Smooth muscle cell (in vitro differentiated cells): ENCODE measurements at regions not wholly inside any gene's neighbourhood (a gene's known extent, or its start where the extent isn't known, plus 50 kb on each side); places are given as distances from the start of the nearest gene placed in this dataset.

ENCODE experiments used
- DNase-seq: peaks from one replicate; lab custom pipeline; 2025; ENCODE audit not compliant: unreplicated experiment; lab: John Stamatoyannopoulos, UW
- H2AFZ ChIP-seq: fragments of 200-600 bp; sonication (generic); 2 replicates; pipeline ENCODE4 v1.6.0; 2016; ENCODE audit warnings: antibody characterized with exemption, low read depth, mild to moderate bottlenecking
- H3F3A ChIP-seq: fragments of 200-600 bp; sonication (generic); 2 replicates; pipeline ENCODE4 v1.6.0; 2017; ENCODE audit warnings: antibody characterized with exemption, low read depth
- H3K27ac ChIP-seq: fragments of 200-600 bp; sonication (generic); 2 replicates; pipeline ENCODE4 v1.5.1; 2016; ENCODE audit warnings: low read depth, mild to moderate bottlenecking
- H3K27me3 ChIP-seq: fragments of 200-600 bp; sonication (generic); 2 replicates; pipeline ENCODE4 v1.6.1; 2016; ENCODE audit warnings: low read depth, mild to moderate bottlenecking
- H3K36me3 ChIP-seq: fragments of 200-600 bp; sonication (generic); 2 replicates; pipeline ENCODE4 v1.5.1; 2016; ENCODE audit warnings: low read depth
- H3K4me1 ChIP-seq: fragments of 200-600 bp; sonication (generic); 2 replicates; pipeline ENCODE4 v1.5.1; 2016; ENCODE audit warnings: low read depth
- H3K4me2 ChIP-seq: fragments of 200-600 bp; sonication (generic); 2 replicates; pipeline ENCODE4 v1.6.0; 2016; ENCODE audit warnings: mild to moderate bottlenecking
- H3K4me3 ChIP-seq: fragments of 200-600 bp; sonication (generic); 2 replicates; pipeline ENCODE4 v1.5.1; 2016; ENCODE audit warnings: mild to moderate bottlenecking
- H3K79me2 ChIP-seq: fragments of 200-600 bp; sonication (generic); 2 replicates; pipeline ENCODE4 v1.6.0; 2016; ENCODE audit warnings: low read depth, mild to moderate bottlenecking
- H3K9ac ChIP-seq: fragments of 200-600 bp; sonication (generic); 2 replicates; pipeline ENCODE4 v1.6.0; 2016; ENCODE audit warnings: low read depth
- H3K9me3 ChIP-seq: fragments of 200-600 bp; sonication (generic); replicated peaks from 2 replicates; pipeline ENCODE4 v1.5.1; 2016; ENCODE audit warnings: low read depth
- H4K20me1 ChIP-seq: fragments of 200-600 bp; sonication (generic); 2 replicates; pipeline ENCODE4 v1.6.0; 2016; ENCODE audit warnings: low read depth
- WGBS: methylation state at CpG from one replicate; pipeline ENCODE4 v1.1.7; 2016; ENCODE audit warnings: low lambda C conversion rate; 5-methylcytosine and 5-hydroxymethylcytosine counted together
- TF ChIP-seq, protein P1 (sequence below): fragments of 200-600 bp; sonication (generic); IDR thresholded peaks from 2 replicates; pipeline ENCODE4 v1.5.1; 2017; ENCODE audit warnings: borderline replicate concordance, mild to moderate bottlenecking, antibody characterized with exemption; ENCODE audit not compliant: insufficient read depth, poor library complexity, severe bottlenecking

DNA sequence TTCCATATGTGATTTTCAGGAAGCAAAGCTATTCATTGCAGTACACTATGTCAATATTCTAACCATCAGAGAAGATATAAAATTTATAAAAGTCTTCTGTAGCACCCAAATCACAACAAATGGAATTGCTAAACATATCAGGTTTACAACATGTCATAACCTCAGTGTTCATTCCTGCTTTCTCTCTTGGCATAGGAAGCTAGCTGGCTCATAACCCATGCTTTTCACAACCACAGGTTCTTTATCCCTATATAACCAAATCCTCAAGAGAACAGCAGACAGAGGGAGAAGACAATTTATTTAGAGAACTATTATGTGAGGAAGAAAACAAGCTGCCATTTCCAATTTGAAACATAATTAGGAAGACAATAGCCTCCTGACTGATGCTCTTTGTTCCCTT is 997.0 kb upstream of the ACVR2A start:
- Histone ChIP-seq H3K36me3 (no peaks in the 10 kb centered on the region), H3K9me3 (no peaks in the 10 kb centered on the region), H3K27me3 (no peaks in the 10 kb centered on the region), H3K4me2 (no peak overlapping the region), H3F3A (no peaks in the 10 kb centered on the region), H2AFZ (no peak overlapping the region), H3K27ac (no peak overlapping the region), H3K79me2 (no peaks in the 10 kb centered on the region), H4K20me1 (no peaks in the 10 kb centered on the region), H3K4me3 (no peak overlapping the region), H3K4me1 (no peaks in the 10 kb centered on the region), H3K9ac (no peak overlapping the region)
- TF ChIP-seq, protein P1, sequence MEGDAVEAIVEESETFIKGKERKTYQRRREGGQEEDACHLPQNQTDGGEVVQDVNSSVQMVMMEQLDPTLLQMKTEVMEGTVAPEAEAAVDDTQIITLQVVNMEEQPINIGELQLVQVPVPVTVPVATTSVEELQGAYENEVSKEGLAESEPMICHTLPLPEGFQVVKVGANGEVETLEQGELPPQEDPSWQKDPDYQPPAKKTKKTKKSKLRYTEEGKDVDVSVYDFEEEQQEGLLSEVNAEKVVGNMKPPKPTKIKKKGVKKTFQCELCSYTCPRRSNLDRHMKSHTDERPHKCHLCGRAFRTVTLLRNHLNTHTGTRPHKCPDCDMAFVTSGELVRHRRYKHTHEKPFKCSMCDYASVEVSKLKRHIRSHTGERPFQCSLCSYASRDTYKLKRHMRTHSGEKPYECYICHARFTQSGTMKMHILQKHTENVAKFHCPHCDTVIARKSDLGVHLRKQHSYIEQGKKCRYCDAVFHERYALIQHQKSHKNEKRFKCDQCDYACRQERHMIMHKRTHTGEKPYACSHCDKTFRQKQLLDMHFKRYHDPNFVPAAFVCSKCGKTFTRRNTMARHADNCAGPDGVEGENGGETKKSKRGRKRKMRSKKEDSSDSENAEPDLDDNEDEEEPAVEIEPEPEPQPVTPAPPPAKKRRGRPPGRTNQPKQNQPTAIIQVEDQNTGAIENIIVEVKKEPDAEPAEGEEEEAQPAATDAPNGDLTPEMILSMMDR = no peak
- DNase-seq = no peak

DNA sequence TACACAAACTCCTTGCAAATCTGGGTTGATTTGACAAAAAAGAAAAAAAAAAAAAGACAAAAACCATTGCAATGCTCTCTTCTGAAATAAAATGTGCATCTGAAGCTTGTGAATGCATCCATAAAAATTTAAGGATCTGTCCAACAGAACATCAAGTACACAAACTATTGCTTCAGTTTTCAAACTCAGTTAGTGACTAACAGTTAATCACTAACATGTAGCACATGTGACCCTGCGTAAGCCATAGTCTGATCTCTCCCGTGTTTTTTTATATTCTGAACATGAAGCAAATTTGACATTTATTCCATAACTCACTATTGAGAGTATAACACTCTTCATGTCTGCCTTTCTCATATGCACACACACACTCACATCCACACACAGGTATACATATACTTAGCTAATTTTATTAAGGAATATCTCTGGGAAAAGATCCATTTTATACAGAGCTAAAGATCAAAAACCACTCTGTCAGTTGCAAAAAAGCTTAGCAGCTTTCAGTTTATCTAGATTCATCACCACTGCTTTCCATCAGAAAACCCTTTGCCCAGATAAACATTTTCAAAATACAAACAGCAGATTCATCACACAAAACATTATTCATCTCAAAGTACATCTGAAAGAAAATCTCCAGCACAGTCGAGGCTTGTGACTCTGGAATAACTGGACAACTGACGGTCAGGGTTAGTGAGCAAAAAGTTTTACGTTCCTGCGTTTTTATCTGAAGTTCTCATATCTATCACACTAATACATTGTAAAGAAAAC is 1000.4 kb upstream of the ACVR2A start:
- peak overlapping the region; percentile 4 for H3K4me3 ChIP-seq
- H3K9ac ChIP-seq = peak overlapping the region; percentile 50
- H3K9me3 ChIP-seq = no peaks in the 10 kb centered on the region
- no peaks in the 10 kb centered on the region for H3F3A ChIP-seq
- no peak for DNase-seq
- WGBS = 33% methylated on average over 6 of the region's 6 CpGs
- H2AFZ ChIP-seq = peak overlapping the region; percentile 31
- peak overlapping the region; percentile 66 for H3K4me2 ChIP-seq
- no peaks in the 10 kb centered on the region for H4K20me1 ChIP-seq
- H3K4me1 ChIP-seq = no peaks in the 10 kb centered on the region
- peak overlapping the region; percentile 61 for H3K27ac ChIP-seq
- H3K27me3 ChIP-seq = no peaks in the 10 kb centered on the region
- TF ChIP-seq, protein P1 = no peak
- H3K79me2 ChIP-seq = no peaks in the 10 kb centered on the region
- no peaks in the 10 kb centered on the region for H3K36me3 ChIP-seq

DNA sequence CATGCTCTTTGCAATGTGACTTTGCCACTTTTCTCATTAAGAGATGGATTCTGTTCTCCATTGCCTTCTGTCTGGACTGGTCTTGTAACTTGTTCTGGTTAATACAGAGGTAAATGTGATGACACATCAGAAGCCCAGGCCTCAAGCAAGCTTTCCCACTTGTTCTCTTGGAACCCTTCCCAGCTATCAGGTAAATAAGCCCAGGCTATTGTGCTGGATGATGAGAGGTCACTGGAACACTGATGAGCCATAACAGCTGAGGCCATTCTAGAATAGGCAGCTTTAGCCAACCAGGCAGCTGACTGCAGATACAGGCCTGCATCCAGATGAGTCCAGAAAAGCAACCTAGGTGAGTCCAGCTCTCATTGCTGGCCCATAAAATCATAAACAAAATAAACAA is 1007.0 kb upstream of the ACVR2A start:
- TF ChIP-seq, protein P1 = no peak
- Histone ChIP-seq H3F3A (no peaks in the 10 kb centered on the region), H2AFZ (no peak overlapping the region), H3K9me3 (no peaks in the 10 kb centered on the region), H3K27ac (no peak overlapping the region), H4K20me1 (no peaks in the 10 kb centered on the region), H3K79me2 (no peaks in the 10 kb centered on the region), H3K4me1 (no peaks in the 10 kb centered on the region), H3K36me3 (no peaks in the 10 kb centered on the region), H3K9ac (no peak overlapping the region), H3K4me3 (no peak overlapping the region), H3K27me3 (no peaks in the 10 kb centered on the region), H3K4me2 (no peak overlapping the region)
- no peak for DNase-seq

DNA sequence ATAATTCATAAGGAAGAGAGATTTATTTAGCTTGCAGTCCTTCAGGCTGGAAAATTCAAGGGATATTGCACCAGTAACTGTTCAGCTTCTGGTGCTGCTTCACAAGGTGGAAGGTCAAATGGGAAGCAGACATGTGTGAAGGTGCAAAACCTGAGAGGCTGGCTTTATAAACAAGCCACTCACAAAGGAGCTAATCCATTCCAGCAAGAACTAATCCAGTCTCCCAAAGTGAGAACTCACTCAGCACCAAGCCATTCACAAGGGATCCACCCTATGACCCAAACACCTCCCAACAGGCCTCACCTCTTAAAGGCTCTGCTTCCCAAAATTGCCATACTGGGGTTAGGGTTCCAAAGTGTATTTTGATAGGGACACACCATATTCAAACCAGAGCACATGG is 1018.4 kb upstream of the ACVR2A start:
- H3K4me3 ChIP-seq = no peak overlapping the region
- H4K20me1 ChIP-seq = no peaks in the 10 kb centered on the region
- no peak overlapping the region for H2AFZ ChIP-seq
- no peaks in the 10 kb centered on the region for H3F3A ChIP-seq
- TF ChIP-seq, protein P1 = no peak
- H3K27ac ChIP-seq = no peak overlapping the region
- no peak overlapping the region for H3K4me2 ChIP-seq
- no peaks in the 10 kb centered on the region for H3K27me3 ChIP-seq
- no peak overlapping the region for H3K9ac ChIP-seq
- no peaks in the 10 kb centered on the region for H3K9me3 ChIP-seq
- H3K36me3 ChIP-seq = no peaks in the 10 kb centered on the region
- DNase-seq = no peak
- H3K4me1 ChIP-seq = peaks cover 22% of the 10 kb centered on the region
- no peaks in the 10 kb centered on the region for H3K79me2 ChIP-seq
